ENCODE measurements at regions not wholly inside any gene's neighbourhood (a gene's known extent, or its start where the extent isn't known, plus 50 kb on each side); places are given as distances from the start of the nearest gene placed in this dataset.

- DNase-seq (ENCODE audit: insufficient read length, low spot score) (no peak), FAIRE-seq (no peak)
These were observed 72.7 kb upstream of the GLS start for GRCh38 chr2:190807886-190808285.

GRCh38 chr2:190809139-190809764, 71.4 kb upstream of the GLS start:
- no peak for DNase-seq (ENCODE audit: insufficient read length, low spot score)

GRCh38 chr2:190809876-190810525, 70.6 kb upstream of the GLS start:
- no peak for FAIRE-seq
- no peak for DNase-seq (ENCODE audit: insufficient read length, low spot score)

More at GRCh38 chr2:190809139-190809764, 71.4 kb upstream of the GLS start:
- FAIRE-seq, result no peak

- no peak for FAIRE-seq
- no peak for DNase-seq (ENCODE audit: insufficient read length, low spot score)
These were observed 69.5 kb upstream of the GLS start for GRCh38 chr2:190810981-190811587.

DNA sequence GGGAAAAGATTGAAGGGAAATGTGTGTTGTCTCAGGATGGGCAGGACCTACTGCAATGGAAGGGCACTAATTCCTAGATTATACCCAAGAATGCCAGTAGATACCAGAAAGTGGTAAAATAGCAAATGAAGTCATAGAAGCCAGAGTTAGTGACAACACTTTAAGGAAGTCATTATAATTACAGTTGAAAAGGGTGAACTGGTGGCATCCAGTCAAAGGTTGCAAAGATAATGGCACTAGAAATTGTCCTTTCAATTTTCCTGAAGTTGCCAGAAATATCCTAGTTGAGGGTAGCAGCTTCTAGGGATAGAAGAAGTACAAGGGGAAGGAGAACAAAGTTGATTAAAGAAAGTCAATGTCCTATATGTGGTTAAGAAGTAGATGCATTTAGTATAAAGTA, 68.8 kb upstream of the GLS start:
- DNase-seq (ENCODE audit: insufficient read length, low spot score), result no peak
- no peak for FAIRE-seq

DNA sequence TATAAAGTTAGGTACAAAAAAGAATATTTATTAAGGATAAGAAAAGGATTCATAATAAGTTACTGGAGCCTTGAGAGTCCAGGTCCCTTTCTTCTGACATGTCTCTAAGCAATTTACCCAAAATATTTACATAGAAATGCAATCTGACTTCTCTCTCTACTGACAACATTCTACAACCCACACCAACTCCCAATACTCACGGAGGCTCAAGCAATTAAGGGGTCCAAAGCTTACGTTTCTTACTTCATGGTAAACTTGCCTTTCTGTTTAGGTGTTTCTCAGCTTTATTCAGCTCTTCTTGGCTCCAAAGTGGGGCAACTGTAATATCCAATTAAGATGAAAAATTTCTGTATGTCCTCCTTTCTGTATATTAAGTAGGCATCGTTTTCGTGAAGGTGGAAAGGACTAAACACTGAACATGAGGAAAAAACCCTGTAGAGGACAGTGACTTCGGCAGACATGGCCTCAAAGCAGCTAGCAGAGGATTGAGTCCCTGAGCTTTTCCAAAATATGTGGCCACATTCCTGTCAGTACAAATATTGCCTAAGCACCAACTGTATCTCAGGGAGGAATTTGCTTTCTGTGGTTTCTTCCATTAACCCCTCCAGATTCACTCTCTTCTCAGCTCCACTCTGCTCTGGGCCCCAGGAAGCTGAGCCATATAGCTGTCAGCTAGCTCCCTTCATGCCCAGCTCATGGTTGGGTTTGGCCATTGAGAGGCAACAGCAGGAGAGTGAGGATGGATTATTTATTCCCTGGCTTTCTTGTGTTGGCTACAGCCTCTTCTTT, 67.9 kb upstream of the GLS start:
- no peak for DNase-seq (ENCODE audit: insufficient read length, low spot score)
- FAIRE-seq, result no peak

DNA sequence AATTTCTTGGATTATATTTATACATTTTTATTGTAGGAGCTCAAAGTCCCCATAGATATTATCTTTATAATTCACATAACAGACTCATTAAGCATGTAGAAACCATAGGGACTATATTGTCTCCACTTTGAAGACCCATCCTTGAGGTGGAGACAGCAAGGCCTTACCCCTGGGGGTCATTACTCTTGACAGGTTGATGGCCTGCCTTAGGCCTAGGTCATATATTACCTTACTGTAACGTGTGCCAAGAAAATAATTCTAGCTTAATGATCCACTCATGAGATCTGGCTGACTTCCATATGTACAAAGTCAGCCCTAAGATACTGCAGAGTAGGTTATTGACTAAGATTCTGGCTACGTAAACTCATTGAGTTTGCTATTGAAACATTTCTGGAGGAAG, 65.4 kb upstream of the GLS start:
- FAIRE-seq, result no peak
- DNase-seq (ENCODE audit: insufficient read length, low spot score), result no peak

DNA sequence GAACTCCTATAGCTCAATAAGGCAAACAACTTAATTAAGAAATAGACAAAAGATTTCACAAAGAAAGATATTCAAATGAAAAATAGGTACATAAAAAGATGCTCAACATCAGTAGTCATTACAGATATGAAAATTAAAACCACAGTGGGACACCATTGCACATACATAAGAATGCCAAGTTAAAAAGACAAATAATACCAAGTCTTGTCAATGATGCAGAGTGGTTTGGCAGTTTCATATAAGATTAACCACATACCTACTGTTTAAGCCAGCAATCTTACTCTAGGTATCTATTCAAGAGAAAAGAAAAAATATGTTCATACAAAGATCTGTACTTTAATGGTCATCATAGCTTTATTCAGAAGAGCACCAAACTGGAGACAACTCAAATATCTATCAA, 63.5 kb upstream of the GLS start:
- DNase-seq (ENCODE audit: insufficient read length, low spot score), result no peak
- FAIRE-seq, result no peak

- no peak for DNase-seq (ENCODE audit: insufficient read length, low spot score)
- FAIRE-seq, result no peak
These were observed 60.8 kb upstream of the GLS start for GRCh38 chr2:190819840-190820301.

- FAIRE-seq (no peak), DNase-seq (ENCODE audit: insufficient read length, low spot score) (no peak)
These were observed 60.2 kb upstream of the GLS start for GRCh38 chr2:190820416-190820815.

GRCh38 chr2:190822043-190822442, 58.6 kb upstream of the GLS start:
- DNase-seq (ENCODE audit: insufficient read length, low spot score) (no peak), FAIRE-seq (no peak)

- DNase-seq (ENCODE audit: insufficient read length, low spot score) (no peak), FAIRE-seq (no peak)
These were observed 52.9 kb upstream of the GLS start for GRCh38 chr2:190827720-190828119.

DNA sequence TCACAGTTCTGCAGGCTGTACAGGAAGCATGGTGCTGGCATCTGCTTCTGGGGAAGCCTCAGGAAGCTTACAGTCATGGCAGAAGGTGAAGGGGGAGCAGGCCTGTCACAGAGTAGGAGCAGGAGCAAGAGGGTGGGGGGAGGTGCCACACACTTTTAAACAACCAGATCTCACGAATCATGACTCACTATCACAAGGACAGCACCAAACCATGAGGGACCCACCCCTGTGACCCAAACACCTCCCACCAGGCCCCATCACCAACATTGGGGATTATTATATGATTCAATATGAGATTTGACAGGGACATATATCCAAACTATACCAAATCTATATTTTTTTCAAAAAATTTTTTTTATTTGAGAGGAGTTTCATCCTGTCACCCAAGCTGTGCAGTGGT, 51.0 kb upstream of the GLS start:
- FAIRE-seq, result no peak
- no peak for DNase-seq (ENCODE audit: insufficient read length, low spot score)

Measured in GM19239 (cell line).